Skeletal muscle cell (primary cell): ENCODE measurements at regions not wholly inside any gene's neighbourhood (a gene's known extent, or its start where the extent isn't known, plus 50 kb on each side); places are given as distances from the start of the nearest gene placed in this dataset.

Source experiments
- DNase-seq: peaks from one replicate; pipeline ENCODE4 v3.0.0-alpha.2; 2010; ENCODE audit warnings: low read depth
- H3K4me3 ChIP-seq: 2 replicates; pipeline ENCODE4 v1.5.1; 2011; ENCODE audit warnings: low read depth, mild to moderate bottlenecking, control low read depth, low read length, moderate library complexity

DNA sequence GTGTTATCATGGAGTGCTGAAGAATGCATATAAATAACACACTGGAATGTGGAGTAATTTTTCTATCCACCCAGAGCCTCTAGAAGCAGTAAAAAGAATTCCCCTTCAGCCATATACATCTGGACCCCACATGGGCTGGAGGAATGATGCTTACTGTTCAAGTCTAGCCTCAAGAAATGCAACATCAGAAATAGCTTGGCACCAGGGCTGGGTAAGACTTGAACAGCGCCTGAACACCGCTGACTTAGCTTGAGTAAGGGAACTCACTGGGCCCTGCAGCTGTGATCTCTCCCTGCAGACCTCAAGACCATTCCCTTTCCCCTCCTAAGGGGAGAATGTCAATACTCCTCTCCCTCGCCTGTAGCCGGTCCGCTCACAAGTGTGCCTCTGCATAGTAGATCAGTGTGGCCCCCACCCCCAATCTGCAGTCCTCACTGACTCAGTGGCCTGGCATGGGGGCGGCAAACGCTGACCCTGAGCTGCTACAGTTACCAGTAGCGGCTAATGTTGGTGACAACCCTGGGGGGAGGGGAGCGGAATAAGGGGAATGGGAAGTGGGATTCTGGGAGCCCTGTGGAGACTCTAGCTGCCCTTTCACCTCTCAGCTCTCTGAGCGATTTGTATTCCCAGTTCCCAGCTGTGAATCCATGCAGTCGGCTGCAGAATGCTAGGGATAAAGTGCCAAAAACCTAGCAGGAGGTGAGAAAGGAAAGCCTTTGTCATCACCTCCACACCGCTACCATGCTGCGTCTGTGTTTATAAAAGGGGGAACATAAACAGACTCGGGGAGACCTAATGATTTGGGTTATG is 483.9 kb downstream of the DISC1 start:
- DNase-seq: peak; percentile 31
- no peak overlapping the region for H3K4me3 ChIP-seq

DNA sequence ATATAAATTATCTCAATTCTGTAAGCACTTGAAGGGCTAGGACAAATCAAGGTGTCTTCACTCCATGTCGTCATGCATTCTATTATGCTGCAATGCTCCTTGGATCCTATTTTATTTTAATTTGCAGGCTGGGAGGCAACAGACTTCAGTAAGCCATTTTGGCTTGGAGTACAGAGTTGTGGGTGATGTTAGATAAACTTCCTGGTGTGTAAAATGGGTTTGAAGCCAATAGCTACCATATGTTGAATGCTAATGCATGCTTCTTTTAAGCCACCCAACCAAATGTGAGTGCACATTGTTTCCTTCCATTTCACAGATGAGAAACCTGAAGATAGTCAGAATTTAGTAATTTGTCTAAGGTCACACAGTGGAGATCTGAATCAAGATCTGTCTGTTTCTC is 482.8 kb downstream of the DISC1 start:
- no peak overlapping the region for H3K4me3 ChIP-seq
- no peak for DNase-seq

DNA sequence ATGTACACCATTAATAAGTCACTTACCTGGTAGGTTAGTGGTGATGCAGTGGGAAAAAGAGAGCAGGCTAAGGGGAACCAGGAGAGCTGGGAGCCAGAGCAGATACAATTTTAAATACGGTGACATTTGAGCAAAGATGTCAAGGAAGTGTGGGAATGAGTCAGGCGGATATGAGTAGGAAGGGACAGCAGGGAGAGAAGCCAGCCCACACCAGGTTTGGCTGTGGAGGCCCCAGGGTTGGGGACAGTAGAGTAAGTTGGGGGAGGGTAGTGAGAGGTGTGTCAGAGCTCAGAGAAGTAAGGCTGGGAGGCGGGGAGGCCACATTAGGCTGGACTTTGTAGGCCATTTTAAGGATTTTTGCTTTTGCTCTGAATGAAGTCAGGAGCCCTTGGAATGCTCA is 482.0 kb downstream of the DISC1 start:
- no peak for DNase-seq
- H3K4me3 ChIP-seq: no peak overlapping the region

DNA sequence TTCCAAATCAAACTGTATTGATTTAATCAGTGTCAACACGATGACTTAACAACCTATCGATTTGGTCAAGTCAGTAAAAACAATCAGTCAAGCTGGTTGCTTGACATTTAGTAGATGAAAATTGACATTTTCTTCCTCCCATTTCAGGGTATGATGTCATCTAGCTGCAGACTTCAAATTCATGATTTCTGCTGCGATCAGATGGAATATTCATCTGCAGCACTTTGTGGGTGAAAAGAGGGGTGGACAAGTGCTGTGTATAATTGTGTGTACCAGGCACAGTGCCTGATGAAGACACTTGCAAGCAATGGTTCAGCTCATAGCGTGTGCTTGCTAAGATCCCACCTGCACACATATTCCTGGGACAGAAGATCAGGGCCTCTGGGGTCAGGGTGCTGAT is 479.8 kb downstream of the DISC1 start:
- DNase-seq: no peak
- H3K4me3 ChIP-seq: no peak overlapping the region

DNA sequence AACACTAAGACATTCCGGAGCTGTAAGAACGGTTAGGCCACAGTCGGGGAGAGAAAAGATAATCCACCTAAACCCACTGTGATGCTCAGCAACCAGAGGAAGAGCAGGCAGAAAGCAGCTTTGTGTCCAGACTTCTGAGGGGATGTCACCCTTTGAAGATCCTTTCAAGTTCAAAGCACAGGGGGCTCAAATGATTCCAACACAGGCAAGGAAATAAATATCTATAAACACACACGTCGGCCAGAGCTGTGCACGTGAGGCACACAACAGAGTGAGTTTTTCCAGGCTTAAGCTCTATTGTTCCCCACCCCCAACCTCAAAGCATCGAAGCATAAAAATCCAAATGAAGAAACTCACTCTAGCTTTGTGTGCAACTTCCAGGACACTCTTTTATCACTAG is 479.0 kb downstream of the DISC1 start:
- no peak overlapping the region for H3K4me3 ChIP-seq
- DNase-seq: no peak

DNA sequence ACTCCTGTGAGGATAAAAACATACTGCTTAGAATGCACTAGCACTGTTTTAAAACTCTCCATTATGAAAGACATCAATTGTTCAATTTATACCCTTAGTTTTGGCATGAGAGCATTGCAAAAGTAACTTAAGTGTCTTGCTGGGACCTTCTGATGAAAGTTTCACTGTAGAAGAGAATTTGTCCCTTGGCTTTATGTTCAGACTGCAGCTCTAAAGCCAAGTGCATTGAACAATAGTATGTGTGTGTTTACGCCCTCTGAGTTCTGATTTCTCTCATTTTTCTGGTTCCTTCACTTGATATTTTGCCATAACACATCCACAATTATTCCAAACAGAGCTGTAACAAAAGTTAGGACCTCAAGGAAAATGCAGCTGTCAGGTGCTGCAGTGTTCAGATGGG is 474.6 kb downstream of the DISC1 start:
- no peak overlapping the region for H3K4me3 ChIP-seq
- no peak for DNase-seq

DNA sequence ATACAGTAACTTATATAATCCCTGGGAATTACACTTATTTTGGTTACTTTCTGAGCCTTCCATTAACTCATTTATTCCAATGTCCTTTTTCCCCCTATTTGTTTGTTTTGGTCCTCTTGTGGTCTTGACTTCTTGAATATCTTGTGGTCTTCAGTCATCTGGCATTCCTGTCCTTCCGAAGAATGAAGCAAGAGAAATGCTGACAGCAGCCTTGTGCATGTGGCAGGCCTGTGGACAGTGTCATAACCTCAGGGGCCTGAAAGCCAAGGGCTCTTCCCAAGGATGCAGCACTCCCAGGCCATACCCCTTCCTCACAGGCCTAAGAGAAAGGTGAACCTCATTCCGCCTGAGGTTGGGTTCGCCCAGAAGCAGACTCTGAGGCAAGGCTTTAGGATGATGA is 470.2 kb downstream of the DISC1 start:
- DNase-seq: no peak
- no peak overlapping the region for H3K4me3 ChIP-seq
